Activated B cell treated with CpG ODN at 0.5 μM for 24 hours (primary cell): ENCODE measurements at regions not wholly inside any gene's neighbourhood (a gene's known extent, or its start where the extent isn't known, plus 50 kb on each side); places are given as distances from the start of the nearest gene placed in this dataset.

Experiments
- ATAC-seq: fragments of 200-7000 bp; cut with Tn5 transposase; one replicate; pipeline ENCODE4 v1.10.0; 2021; ENCODE audit warnings: low read depth, mild to moderate bottlenecking, moderate library complexity
- CTCF ChIA-PET: fragments of 350-600 bp; sonication (Branson Sonifier 250); formaldehyde crosslinking; loops from one replicate; lab custom pipeline; 2021; ENCODE audit warnings: antibody characterized with exemption; lab: Charles Lee
- POLR2A ChIA-PET: fragments of 350-600 bp; sonication (Branson Sonifier 250); formaldehyde crosslinking; loops from one replicate; lab custom pipeline; 2021; ENCODE audit warnings: antibody characterized with exemption; lab: Charles Lee
- DNase-seq: peaks from one replicate; pipeline ENCODE4 v3.0.0; 2022
- H3K27ac Mint-ChIP-seq: one replicate; pipeline ENCODE4 v1.8.0; 2020; ENCODE audit warnings: mixed read lengths
- H3K27me3 Mint-ChIP-seq: one replicate; pipeline ENCODE4 v1.8.0; 2021; ENCODE audit warnings: mixed read lengths
- H3K36me3 Mint-ChIP-seq: one replicate; pipeline ENCODE4 v1.8.0; 2021; ENCODE audit warnings: low read depth, mixed read lengths
- H3K4me1 Mint-ChIP-seq: one replicate; pipeline ENCODE4 v1.8.0; 2021; ENCODE audit warnings: mixed read lengths
- H3K4me3 Mint-ChIP-seq: one replicate; pipeline ENCODE4 v1.8.0; 2020; ENCODE audit warnings: mild to moderate bottlenecking, mixed read lengths
- H3K9me3 Mint-ChIP-seq: one replicate; pipeline ENCODE4 v1.8.0; 2020; ENCODE audit warnings: mixed read lengths
- CTCF ChIP-seq: fragments of 200-600 bp; IDR thresholded peaks from one replicate; pipeline ENCODE4 v1.8.0; 2022; ENCODE audit warnings: antibody characterized with exemption, mild to moderate bottlenecking
- intact Hi-C: fragments of 100-400 bp; cut with micrococcal nuclease; formaldehyde crosslinking; loops from one replicate; pipeline ENCODE4 v1.15.1; 2024

GRCh38 chr6:170175644-170176135 lies 115.2 kb downstream of the DLL1 start:
- Mint-ChIP-seq H3K4me1 (no peaks in the 10 kb centered on the region), H3K27me3 (no peaks in the 10 kb centered on the region), H3K4me3 (no peak overlapping the region), H3K36me3 (no peaks in the 10 kb centered on the region), H3K9me3 (no peaks in the 10 kb centered on the region), H3K27ac (no peak overlapping the region)
- no peak for TF ChIP-seq CTCF
- ATAC-seq (no peak), DNase-seq (no peak)
- ChIA-PET POLR2A (no interaction called here), CTCF (no interaction called here)
- intact Hi-C loops: no loop called here

- DNase-seq (no peak), ATAC-seq (no peak)
These were observed 115.9 kb downstream of the DLL1 start for GRCh38 chr6:170174771-170175643.

GRCh38 chr6:170174124-170174770 lies 116.6 kb downstream of the DLL1 start:
- H3K36me3 Mint-ChIP-seq: no peaks in the 10 kb centered on the region
- ATAC-seq (no peak), DNase-seq (no peak)
- no peak overlapping the region for H3K4me3 Mint-ChIP-seq
- ChIA-PET POLR2A (no interaction called here), CTCF (no interaction called here)
- TF ChIP-seq CTCF: no peak
- intact Hi-C loops: no loop called here
- no peaks in the 10 kb centered on the region for H3K27me3 Mint-ChIP-seq
- no peaks in the 10 kb centered on the region for H3K9me3 Mint-ChIP-seq
- no peaks in the 10 kb centered on the region for H3K4me1 Mint-ChIP-seq
- H3K27ac Mint-ChIP-seq: no peak overlapping the region

More at GRCh38 chr6:170174771-170175643, 115.9 kb downstream of the DLL1 start:
- POLR2A ChIA-PET: no interaction called here
- no peaks in the 10 kb centered on the region for H3K36me3 Mint-ChIP-seq
- no peaks in the 10 kb centered on the region for H3K9me3 Mint-ChIP-seq
- H3K27ac Mint-ChIP-seq: no peak overlapping the region
- no peaks in the 10 kb centered on the region for H3K4me1 Mint-ChIP-seq
- no peak overlapping the region for H3K4me3 Mint-ChIP-seq
- no peak for TF ChIP-seq CTCF
- H3K27me3 Mint-ChIP-seq: no peaks in the 10 kb centered on the region
- intact Hi-C loops: no loop called here
- CTCF ChIA-PET: no interaction called here

GRCh38 chr6:170173335-170173881 lies 117.5 kb downstream of the DLL1 start:
- H3K4me1 Mint-ChIP-seq: no peaks in the 10 kb centered on the region
- H3K27me3 Mint-ChIP-seq: no peaks in the 10 kb centered on the region
- H3K27ac Mint-ChIP-seq: no peak overlapping the region
- POLR2A ChIA-PET: no interaction called here
- intact Hi-C loops: no loop called here
- H3K4me3 Mint-ChIP-seq: no peak overlapping the region
- CTCF ChIA-PET: no interaction called here
- ATAC-seq (no peak), DNase-seq (peak; percentile 2)
- no peak for TF ChIP-seq CTCF
- H3K9me3 Mint-ChIP-seq: no peaks in the 10 kb centered on the region
- no peaks in the 10 kb centered on the region for H3K36me3 Mint-ChIP-seq

GRCh38 chr6:170172825-170173256 lies 118.0 kb downstream of the DLL1 start:
- TF ChIP-seq CTCF: no peak
- DNase-seq (peak; percentile 5), ATAC-seq (no peak)
- H3K36me3 Mint-ChIP-seq: no peaks in the 10 kb centered on the region
- ChIA-PET POLR2A (no interaction called here), CTCF (no interaction called here)
- no peak overlapping the region for H3K4me3 Mint-ChIP-seq
- H3K27me3 Mint-ChIP-seq: peaks cover 3% of the 10 kb centered on the region
- H3K9me3 Mint-ChIP-seq: no peaks in the 10 kb centered on the region
- H3K4me1 Mint-ChIP-seq: no peaks in the 10 kb centered on the region
- no peak overlapping the region for H3K27ac Mint-ChIP-seq
- intact Hi-C loops: no loop called here
